Neural cell (in vitro differentiated cells): ENCODE measurements at regions not wholly inside any gene's neighbourhood (a gene's known extent, or its start where the extent isn't known, plus 50 kb on each side); places are given as distances from the start of the nearest gene placed in this dataset.

Source experiments
- H2AFZ ChIP-seq: fragments of 200-600, 300-800 bp; sonication (generic), shearing (Covaris generic); 2 replicates; pipeline ENCODE4 v1.6.0; 2014; ENCODE audit warnings: low read depth, mild to moderate bottlenecking, antibody characterized with exemption, low read length, moderate library complexity
- H3F3A ChIP-seq: fragments of 200-600 bp; shearing (Covaris generic); 2 replicates; pipeline ENCODE4 v1.6.1; 2016; ENCODE audit warnings: mild to moderate bottlenecking, moderate library complexity, mixed read lengths, antibody characterized with exemption, low read length; ENCODE audit not compliant: insufficient read depth, poor library complexity, severe bottlenecking
- H3K27ac ChIP-seq: fragments of 200-600, 300-800 bp; sonication (generic), shearing (Covaris generic); 2 replicates; pipeline ENCODE4 v1.5.1; 2014; ENCODE audit warnings: mild to moderate bottlenecking, low read length, moderate library complexity
- H3K27me3 ChIP-seq: fragments of 300-800, 200-600 bp; sonication (generic), shearing (Covaris generic); 2 replicates; pipeline ENCODE4 v1.6.0; 2014; ENCODE audit warnings: mild to moderate bottlenecking, low read depth, low read length, moderate library complexity; ENCODE audit not compliant: insufficient read depth
- H3K36me3 ChIP-seq: fragments of 300-800, 200-600 bp; sonication (generic), shearing (Covaris generic); 2 replicates; pipeline ENCODE4 v1.5.1; 2014; ENCODE audit warnings: mild to moderate bottlenecking, antibody characterized with exemption, low read length, moderate library complexity; ENCODE audit not compliant: insufficient read depth
- H3K4me2 ChIP-seq: fragments of 300-800, 200-600 bp; sonication (generic), shearing (Covaris generic); 2 replicates; pipeline ENCODE4 v1.6.0; 2014; ENCODE audit warnings: mild to moderate bottlenecking, low read length
- H3K4me3 ChIP-seq: fragments of 300-800, 200-600 bp; sonication (generic), shearing (Covaris generic); 2 replicates; pipeline ENCODE4 v1.5.1; 2014; ENCODE audit warnings: mild to moderate bottlenecking, low read length, moderate library complexity
- H3K79me2 ChIP-seq: fragments of 200-600 bp; shearing (Covaris generic); replicated peaks from 2 replicates; pipeline ENCODE4 v1.6.0; 2014; ENCODE audit warnings: mild to moderate bottlenecking, low read length, moderate library complexity; ENCODE audit not compliant: insufficient read depth
- H3K9ac ChIP-seq: fragments of 300-800, 200-600 bp; sonication (generic), shearing (Covaris generic); 2 replicates; pipeline ENCODE4 v1.6.1; 2016; ENCODE audit warnings: mild to moderate bottlenecking, low read length, mixed read lengths
- H3K9me2 ChIP-seq: fragments of 200-600 bp; shearing (Covaris generic); 2 replicates; pipeline ENCODE4 v1.6.1; 2016; ENCODE audit warnings: mild to moderate bottlenecking, low read length, mixed read lengths; ENCODE audit not compliant: insufficient read depth
- H3K9me3 ChIP-seq: fragments of 200-600, 300-800 bp; sonication (generic), shearing (Covaris generic); 2 replicates; pipeline ENCODE4 v1.6.1; 2016; ENCODE audit warnings: mild to moderate bottlenecking, mixed run types, low read length, moderate library complexity, mixed read lengths
- H4K20me1 ChIP-seq: fragments of 200-600 bp; shearing (Covaris generic); 2 replicates; pipeline ENCODE4 v1.6.1; 2016; ENCODE audit warnings: mild to moderate bottlenecking, mixed run types; ENCODE audit not compliant: insufficient read depth
- CTCF ChIP-seq: fragments of 450-650 bp; IDR thresholded peaks from 2 replicates; pipeline ENCODE4 v1.5.1; 2014; ENCODE audit warnings: antibody characterized with exemption, mild to moderate bottlenecking, moderate library complexity; ENCODE audit not compliant: poor library complexity, severe bottlenecking
- EP300 ChIP-seq: fragments of 450-650 bp; conservative IDR thresholded peaks from 2 replicates; pipeline ENCODE4 v1.6.1; 2014; ENCODE audit warnings: antibody characterized with exemption, mild to moderate bottlenecking, moderate library complexity; ENCODE audit not compliant: poor library complexity, severe bottlenecking
- EZH2 ChIP-seq: fragments of 200-600, 300-800 bp; shearing (Covaris generic), sonication (generic); IDR thresholded peaks from 2 replicates; pipeline ENCODE4 v1.6.1; 2014; ENCODE audit warnings: antibody characterized with exemption, low read length, borderline replicate concordance, mild to moderate bottlenecking; ENCODE audit not compliant: insufficient read depth, poor library complexity, severe bottlenecking
- MXI1 ChIP-seq: fragments of 450-650 bp; conservative IDR thresholded peaks from 2 replicates; pipeline ENCODE4 v1.6.1; 2014; ENCODE audit warnings: antibody characterized with exemption, mild to moderate bottlenecking; ENCODE audit not compliant: poor library complexity, severe bottlenecking
- POLR2AphosphoS5 ChIP-seq: IDR thresholded peaks from 2 replicates; pipeline ENCODE4 v1.6.1; 2012
- RAD21 ChIP-seq: fragments of 450-650 bp; conservative IDR thresholded peaks from 2 replicates; pipeline ENCODE4 v1.6.1; 2014; ENCODE audit warnings: antibody characterized with exemption, mild to moderate bottlenecking, moderate library complexity
- SMC3 ChIP-seq: fragments of 450-650 bp; conservative IDR thresholded peaks from 2 replicates; pipeline ENCODE4 v1.6.1; 2014; ENCODE audit warnings: antibody characterized with exemption, mild to moderate bottlenecking, moderate library complexity; ENCODE audit not compliant: poor library complexity
- TAF1 ChIP-seq: IDR thresholded peaks from 2 replicates; pipeline ENCODE4 v1.6.1; 2012; ENCODE audit warnings: low read depth
- TF ChIP-seq, protein P1 (sequence below): IDR thresholded peaks from 2 replicates; pipeline ENCODE4 v1.6.1; 2012; ENCODE audit warnings: borderline replicate concordance

GRCh38 chr6:128806261-128806660 is 76.7 kb upstream of the LAMA2 start:
- Histone ChIP-seq H3K9me3 (no peaks in the 10 kb centered on the region), H3K79me2 (no peaks in the 10 kb centered on the region), H3K4me3 (no peak overlapping the region), H3K36me3 (no peaks in the 10 kb centered on the region), H3K27me3 (no peaks in the 10 kb centered on the region), H3K9ac (no peak overlapping the region), H4K20me1 (no peaks in the 10 kb centered on the region), H3F3A (no peaks in the 10 kb centered on the region), H3K9me2 (no peaks in the 10 kb centered on the region), H3K27ac (no peak overlapping the region), H3K4me2 (no peak overlapping the region), H2AFZ (no peak overlapping the region)
- no peak for TF ChIP-seq POLR2AphosphoS5
- no peak for TF ChIP-seq EZH2
- no peak for TF ChIP-seq TAF1
- no peak for TF ChIP-seq RAD21
- TF ChIP-seq EP300 = no peak
- TF ChIP-seq, protein P1, sequence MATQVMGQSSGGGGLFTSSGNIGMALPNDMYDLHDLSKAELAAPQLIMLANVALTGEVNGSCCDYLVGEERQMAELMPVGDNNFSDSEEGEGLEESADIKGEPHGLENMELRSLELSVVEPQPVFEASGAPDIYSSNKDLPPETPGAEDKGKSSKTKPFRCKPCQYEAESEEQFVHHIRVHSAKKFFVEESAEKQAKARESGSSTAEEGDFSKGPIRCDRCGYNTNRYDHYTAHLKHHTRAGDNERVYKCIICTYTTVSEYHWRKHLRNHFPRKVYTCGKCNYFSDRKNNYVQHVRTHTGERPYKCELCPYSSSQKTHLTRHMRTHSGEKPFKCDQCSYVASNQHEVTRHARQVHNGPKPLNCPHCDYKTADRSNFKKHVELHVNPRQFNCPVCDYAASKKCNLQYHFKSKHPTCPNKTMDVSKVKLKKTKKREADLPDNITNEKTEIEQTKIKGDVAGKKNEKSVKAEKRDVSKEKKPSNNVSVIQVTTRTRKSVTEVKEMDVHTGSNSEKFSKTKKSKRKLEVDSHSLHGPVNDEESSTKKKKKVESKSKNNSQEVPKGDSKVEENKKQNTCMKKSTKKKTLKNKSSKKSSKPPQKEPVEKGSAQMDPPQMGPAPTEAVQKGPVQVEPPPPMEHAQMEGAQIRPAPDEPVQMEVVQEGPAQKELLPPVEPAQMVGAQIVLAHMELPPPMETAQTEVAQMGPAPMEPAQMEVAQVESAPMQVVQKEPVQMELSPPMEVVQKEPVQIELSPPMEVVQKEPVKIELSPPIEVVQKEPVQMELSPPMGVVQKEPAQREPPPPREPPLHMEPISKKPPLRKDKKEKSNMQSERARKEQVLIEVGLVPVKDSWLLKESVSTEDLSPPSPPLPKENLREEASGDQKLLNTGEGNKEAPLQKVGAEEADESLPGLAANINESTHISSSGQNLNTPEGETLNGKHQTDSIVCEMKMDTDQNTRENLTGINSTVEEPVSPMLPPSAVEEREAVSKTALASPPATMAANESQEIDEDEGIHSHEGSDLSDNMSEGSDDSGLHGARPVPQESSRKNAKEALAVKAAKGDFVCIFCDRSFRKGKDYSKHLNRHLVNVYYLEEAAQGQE = no peak
- no peak for TF ChIP-seq CTCF
- TF ChIP-seq SMC3 = no peak
- TF ChIP-seq MXI1 = no peak

DNA sequence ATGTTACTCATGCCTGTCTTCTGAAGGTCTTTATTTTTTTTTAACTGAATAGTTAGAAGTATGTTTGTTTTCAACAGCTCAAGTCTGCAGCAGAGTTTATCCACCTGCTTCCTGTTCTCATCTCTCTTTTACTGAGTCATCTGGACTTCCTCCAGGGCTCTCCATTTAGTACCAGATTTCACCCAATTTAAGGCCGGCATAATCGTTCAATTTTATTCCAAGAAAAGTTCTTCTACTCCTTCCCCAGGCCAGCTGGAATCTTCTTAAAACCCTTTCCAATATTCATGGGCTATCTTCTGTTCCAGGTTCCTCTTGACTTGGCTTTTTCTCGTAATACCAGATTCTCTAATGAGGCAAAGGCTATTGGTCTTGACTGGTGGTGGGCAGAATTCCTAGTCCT is 79.0 kb upstream of the LAMA2 start:
- H3K9me3 ChIP-seq = no peaks in the 10 kb centered on the region
- no peak for TF ChIP-seq CTCF
- TF ChIP-seq, protein P1 = no peak
- no peak for TF ChIP-seq RAD21
- TF ChIP-seq MXI1 = no peak
- no peak for TF ChIP-seq EP300
- no peak for TF ChIP-seq SMC3
- H2AFZ ChIP-seq = no peak overlapping the region
- H3F3A ChIP-seq = no peaks in the 10 kb centered on the region
- H3K4me2 ChIP-seq = no peak overlapping the region
- no peak overlapping the region for H3K9ac ChIP-seq
- no peaks in the 10 kb centered on the region for H4K20me1 ChIP-seq
- H3K27me3 ChIP-seq = no peaks in the 10 kb centered on the region
- no peak overlapping the region for H3K27ac ChIP-seq
- H3K9me2 ChIP-seq = no peaks in the 10 kb centered on the region
- H3K79me2 ChIP-seq = no peaks in the 10 kb centered on the region
- no peak overlapping the region for H3K4me3 ChIP-seq
- H3K36me3 ChIP-seq = no peaks in the 10 kb centered on the region
